HCT116 (cell line): ENCODE measurements at regions not wholly inside any gene's neighbourhood (a gene's known extent, or its start where the extent isn't known, plus 50 kb on each side); places are given as distances from the start of the nearest gene placed in this dataset.

Experiments
- CEBPB ChIP-seq: IDR thresholded peaks from 2 replicates; pipeline ENCODE4 v1.6.1; 2012; ENCODE audit warnings: low read depth
- EGR1 ChIP-seq: IDR thresholded peaks from 2 replicates; pipeline ENCODE4 v1.6.1; 2012; ENCODE audit warnings: low read depth
- EZH2 ChIP-seq: fragments of 200-600 bp; sonication (generic); IDR thresholded peaks from 2 replicates; pipeline ENCODE4 v1.6.1; 2017; ENCODE audit warnings: antibody characterized with exemption, mixed run types
- EZH2phosphoT487 ChIP-seq: fragments of 200-600 bp; IDR thresholded peaks from 2 replicates; pipeline ENCODE4 v1.6.1; 2018; ENCODE audit warnings: antibody characterized with exemption, borderline replicate concordance
- JUND ChIP-seq: IDR thresholded peaks from 2 replicates; pipeline ENCODE4 v1.6.1; 2012
- POLR2A ChIP-seq: IDR thresholded peaks from 2 replicates; pipeline ENCODE4 v1.7.0; 2011; ENCODE audit warnings: borderline replicate concordance; ENCODE audit not compliant: insufficient read depth, insufficient read length; ENCODE audit errors: extremely low read depth
- POLR2AphosphoS5 ChIP-seq: IDR thresholded peaks from 2 replicates; pipeline ENCODE4 v1.6.1; 2011; ENCODE audit warnings: mild to moderate bottlenecking, low read depth, low read length, moderate library complexity
- RAD21 ChIP-seq: IDR thresholded peaks from 2 replicates; pipeline ENCODE4 v1.6.1; 2012; ENCODE audit warnings: low read depth, mild to moderate bottlenecking
- SRF ChIP-seq: IDR thresholded peaks from 2 replicates; pipeline ENCODE4 v1.6.1; 2012; ENCODE audit warnings: low read depth
- TF ChIP-seq, protein P1 (sequence below), 3 experiments: fragments of 200-600 bp in 1 of 3; sonication (generic) in 1 of 3; IDR thresholded peaks in 2 of 3; conservative IDR thresholded peaks in 1 of 3; 2 replicates each; pipeline ENCODE4 v1.5.1; 2012 to 2017; ENCODE audit warnings: low read depth in 2 of 3, low read length in 2 of 3, antibody characterized with exemption in 1 of 3, borderline replicate concordance in 1 of 3, control low read depth in 1 of 3, mild to moderate bottlenecking in 1 of 3, mixed read lengths in 1 of 3, mixed run types in 1 of 3, moderate library complexity in 1 of 3; ENCODE audit not compliant: insufficient read depth in 1 of 3
- TF ChIP-seq, protein P2 (sequence below): IDR thresholded peaks from 2 replicates; pipeline ENCODE4 v1.6.1; 2012
- TF ChIP-seq, protein P3 (sequence below): IDR thresholded peaks from 2 replicates; pipeline ENCODE4 v1.6.1; 2012; ENCODE audit warnings: low read depth
- TF ChIP-seq, protein P4 (sequence below): IDR thresholded peaks from 2 replicates; pipeline ENCODE4 v1.6.1; 2012

DNA sequence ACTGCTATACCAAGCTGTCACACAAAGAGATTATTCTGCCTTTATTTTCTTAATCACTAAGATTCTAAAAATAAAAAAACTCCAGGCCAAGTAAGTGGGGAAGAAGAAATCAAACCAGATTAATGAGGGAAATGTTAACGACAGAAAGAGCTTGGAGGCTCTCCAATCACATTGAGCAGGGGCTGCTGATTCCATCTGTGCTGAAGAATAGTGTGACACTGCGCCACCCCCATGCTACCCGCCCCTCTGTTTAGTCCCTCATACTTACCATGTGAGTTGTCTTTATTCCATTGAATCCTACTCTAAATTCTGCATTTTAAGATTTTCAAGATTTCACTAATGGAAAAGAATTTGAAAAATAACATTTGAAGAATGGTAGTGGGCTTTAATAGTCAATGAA lies 998.0 kb upstream of the CDH2 start:
- TF ChIP-seq, protein P1, sequence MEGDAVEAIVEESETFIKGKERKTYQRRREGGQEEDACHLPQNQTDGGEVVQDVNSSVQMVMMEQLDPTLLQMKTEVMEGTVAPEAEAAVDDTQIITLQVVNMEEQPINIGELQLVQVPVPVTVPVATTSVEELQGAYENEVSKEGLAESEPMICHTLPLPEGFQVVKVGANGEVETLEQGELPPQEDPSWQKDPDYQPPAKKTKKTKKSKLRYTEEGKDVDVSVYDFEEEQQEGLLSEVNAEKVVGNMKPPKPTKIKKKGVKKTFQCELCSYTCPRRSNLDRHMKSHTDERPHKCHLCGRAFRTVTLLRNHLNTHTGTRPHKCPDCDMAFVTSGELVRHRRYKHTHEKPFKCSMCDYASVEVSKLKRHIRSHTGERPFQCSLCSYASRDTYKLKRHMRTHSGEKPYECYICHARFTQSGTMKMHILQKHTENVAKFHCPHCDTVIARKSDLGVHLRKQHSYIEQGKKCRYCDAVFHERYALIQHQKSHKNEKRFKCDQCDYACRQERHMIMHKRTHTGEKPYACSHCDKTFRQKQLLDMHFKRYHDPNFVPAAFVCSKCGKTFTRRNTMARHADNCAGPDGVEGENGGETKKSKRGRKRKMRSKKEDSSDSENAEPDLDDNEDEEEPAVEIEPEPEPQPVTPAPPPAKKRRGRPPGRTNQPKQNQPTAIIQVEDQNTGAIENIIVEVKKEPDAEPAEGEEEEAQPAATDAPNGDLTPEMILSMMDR (IDR thresholded peaks at IDR 0.05 in 2 of 3, conservative IDR thresholded peaks at IDR 0.05 in 1 of 3; ENCODE audit: borderline replicate concordance in 1 of 3, insufficient read depth in 1 of 3, low read depth in 2 of 3, low read length in 2 of 3) = no peak
- TF ChIP-seq CEBPB (no peak), SRF (no peak), JUND (no peak), EZH2 (no peak), POLR2AphosphoS5 (no peak), POLR2A (no peak), EGR1 (no peak), RAD21 (no peak), EZH2phosphoT487 (no peak)
- TF ChIP-seq, protein P2, sequence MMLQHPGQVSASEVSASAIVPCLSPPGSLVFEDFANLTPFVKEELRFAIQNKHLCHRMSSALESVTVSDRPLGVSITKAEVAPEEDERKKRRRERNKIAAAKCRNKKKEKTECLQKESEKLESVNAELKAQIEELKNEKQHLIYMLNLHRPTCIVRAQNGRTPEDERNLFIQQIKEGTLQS = no peak
- TF ChIP-seq, protein P3, sequence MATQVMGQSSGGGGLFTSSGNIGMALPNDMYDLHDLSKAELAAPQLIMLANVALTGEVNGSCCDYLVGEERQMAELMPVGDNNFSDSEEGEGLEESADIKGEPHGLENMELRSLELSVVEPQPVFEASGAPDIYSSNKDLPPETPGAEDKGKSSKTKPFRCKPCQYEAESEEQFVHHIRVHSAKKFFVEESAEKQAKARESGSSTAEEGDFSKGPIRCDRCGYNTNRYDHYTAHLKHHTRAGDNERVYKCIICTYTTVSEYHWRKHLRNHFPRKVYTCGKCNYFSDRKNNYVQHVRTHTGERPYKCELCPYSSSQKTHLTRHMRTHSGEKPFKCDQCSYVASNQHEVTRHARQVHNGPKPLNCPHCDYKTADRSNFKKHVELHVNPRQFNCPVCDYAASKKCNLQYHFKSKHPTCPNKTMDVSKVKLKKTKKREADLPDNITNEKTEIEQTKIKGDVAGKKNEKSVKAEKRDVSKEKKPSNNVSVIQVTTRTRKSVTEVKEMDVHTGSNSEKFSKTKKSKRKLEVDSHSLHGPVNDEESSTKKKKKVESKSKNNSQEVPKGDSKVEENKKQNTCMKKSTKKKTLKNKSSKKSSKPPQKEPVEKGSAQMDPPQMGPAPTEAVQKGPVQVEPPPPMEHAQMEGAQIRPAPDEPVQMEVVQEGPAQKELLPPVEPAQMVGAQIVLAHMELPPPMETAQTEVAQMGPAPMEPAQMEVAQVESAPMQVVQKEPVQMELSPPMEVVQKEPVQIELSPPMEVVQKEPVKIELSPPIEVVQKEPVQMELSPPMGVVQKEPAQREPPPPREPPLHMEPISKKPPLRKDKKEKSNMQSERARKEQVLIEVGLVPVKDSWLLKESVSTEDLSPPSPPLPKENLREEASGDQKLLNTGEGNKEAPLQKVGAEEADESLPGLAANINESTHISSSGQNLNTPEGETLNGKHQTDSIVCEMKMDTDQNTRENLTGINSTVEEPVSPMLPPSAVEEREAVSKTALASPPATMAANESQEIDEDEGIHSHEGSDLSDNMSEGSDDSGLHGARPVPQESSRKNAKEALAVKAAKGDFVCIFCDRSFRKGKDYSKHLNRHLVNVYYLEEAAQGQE = no peak
- TF ChIP-seq, protein P4, sequence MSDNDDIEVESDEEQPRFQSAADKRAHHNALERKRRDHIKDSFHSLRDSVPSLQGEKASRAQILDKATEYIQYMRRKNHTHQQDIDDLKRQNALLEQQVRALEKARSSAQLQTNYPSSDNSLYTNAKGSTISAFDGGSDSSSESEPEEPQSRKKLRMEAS = no peak
